ENCODE measurements at regions not wholly inside any gene's neighbourhood (a gene's known extent, or its start where the extent isn't known, plus 50 kb on each side); places are given as distances from the start of the nearest gene placed in this dataset.

- no peak for DNase-seq (ENCODE audit: low read depth, low spot score)
Measured at GRCh38 chr4:138935135-138935807, 80.3 kb upstream of the NOCT start.

DNA sequence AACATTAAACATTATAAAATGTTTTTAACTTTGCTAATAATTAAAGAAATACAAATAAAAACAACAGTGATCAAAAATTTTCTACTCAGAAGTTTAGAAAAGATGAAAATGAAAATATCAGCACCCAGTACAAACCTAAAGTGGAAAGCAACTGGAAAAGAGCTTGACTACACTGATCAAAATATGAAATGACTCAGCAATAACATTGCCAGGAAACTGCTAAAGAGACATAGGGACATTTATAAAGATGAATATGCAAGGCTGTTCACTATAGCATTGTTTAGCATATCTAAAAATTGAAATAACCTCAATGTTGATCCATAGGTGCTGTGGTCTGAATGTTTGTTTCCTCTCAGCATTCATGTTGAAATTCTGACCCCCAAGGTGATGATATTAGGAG is 88.5 kb upstream of the NOCT start:
- no peak overlapping the region for H3K27ac ChIP-seq
- no peak for DNase-seq (ENCODE audit: low read depth, low spot score)

More at GRCh38 chr4:138935135-138935807, 80.3 kb upstream of the NOCT start:
- no peak overlapping the region for H3K27ac ChIP-seq

DNA sequence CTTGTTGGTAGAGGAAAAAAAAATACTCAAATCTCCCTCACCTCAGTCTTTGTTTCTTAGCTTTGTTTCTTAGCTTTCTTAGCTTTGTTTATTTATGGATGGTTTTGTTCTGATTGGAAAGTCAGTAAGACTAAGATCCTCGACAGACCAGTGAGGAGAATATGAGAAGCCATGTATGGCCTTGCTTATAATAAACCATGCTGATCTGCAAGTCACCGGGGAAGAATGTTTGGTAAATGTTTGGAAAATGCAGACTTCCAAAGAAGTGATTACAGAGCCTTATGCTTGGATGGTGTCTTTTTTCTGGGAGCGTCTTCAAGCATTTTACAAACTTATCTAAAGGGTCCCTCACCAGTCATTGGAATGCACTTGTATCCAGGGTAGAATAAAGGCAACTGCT is 90.1 kb upstream of the NOCT start:
- no peak overlapping the region for H3K27ac ChIP-seq

GRCh38 chr4:138919094-138919936 is 96.3 kb upstream of the NOCT start:
- no peak for DNase-seq (ENCODE audit: low read depth, low spot score)
- H3K27ac ChIP-seq = no peak overlapping the region

More for the DNA sequence above, 90.1 kb upstream of the NOCT start:
- DNase-seq (ENCODE audit: low read depth, low spot score) = no peak

DNA sequence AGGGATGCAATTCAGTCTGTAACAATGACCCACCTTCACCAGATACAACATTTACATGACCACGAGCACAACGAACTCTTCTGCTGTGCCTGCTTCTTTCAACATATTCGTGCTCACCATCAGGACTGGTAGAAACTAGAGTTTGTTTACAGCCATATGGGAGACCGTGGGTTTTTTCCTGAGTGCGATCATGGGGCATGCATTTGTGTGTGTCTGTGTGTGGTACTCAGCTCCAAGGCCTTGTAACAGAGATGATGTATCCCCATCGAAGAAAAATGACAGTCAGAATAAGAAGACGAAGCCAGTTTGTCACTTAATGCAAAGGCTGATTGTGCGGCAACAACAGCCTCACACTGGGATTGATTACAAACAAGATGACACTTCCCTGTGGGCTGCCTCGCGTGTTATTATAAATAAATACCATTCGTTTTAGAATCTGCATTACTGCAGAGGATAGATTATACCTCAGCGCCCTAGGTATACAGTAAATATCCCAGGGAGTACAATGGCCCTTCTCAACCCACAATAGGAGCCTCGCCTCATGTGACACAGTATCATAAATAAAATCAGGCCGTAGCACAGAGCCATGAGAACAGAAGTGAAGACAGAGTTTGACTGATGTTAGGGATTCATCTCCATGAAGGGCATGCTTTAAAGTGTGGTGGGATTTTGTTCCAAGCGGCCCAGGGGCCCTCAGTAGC is 97.3 kb upstream of the NOCT start:
- DNase-seq (ENCODE audit: low read depth, low spot score) = no peak
- H3K27ac ChIP-seq = no peak overlapping the region

DNA sequence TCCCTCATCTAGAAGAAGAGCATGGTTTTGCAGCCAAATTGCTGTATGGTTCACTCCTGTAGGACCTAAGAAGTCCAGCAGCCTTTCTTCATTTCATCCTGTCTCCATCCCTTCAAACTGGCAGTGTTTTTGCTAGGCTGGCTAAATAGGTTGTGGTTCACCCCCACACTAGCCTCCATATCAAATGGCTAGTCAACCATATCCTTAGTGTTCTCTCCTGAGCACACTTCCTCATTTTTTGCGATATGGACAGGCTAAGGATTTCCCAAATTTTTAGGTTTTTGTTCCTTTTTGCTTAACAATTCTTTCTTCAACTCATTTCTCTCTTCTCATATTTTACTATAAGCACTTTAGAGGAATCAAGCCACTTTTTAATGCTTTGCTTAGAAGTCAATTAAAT is 98.8 kb upstream of the NOCT start:
- H3K27ac ChIP-seq = no peak overlapping the region
- DNase-seq (ENCODE audit: low read depth, low spot score) = no peak

DNA sequence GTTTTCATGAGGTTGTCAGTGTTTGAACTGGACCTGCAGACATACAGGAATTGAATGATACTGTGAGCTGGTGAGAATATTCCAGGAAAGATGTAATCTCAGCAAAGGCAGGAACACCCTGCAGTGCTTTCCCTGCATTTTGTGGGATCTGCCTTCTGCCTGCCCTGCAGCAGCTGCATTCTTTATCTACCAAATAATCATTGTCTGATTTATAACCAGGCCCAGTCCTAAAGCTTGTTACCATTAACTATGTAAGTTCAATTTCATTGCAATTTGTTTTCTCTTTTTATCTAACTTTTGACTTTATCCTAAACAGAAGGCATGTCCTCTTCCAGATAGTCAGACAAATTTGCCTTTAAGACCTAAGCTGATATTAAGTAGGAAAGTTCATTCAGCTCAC is 99.8 kb upstream of the NOCT start:
- no peak for DNase-seq (ENCODE audit: low read depth, low spot score)
- no peak overlapping the region for H3K27ac ChIP-seq

- no peak overlapping the region for H3K27ac ChIP-seq
- DNase-seq (ENCODE audit: low read depth, low spot score) = no peak
Measured at GRCh38 chr4:138912704-138913340, 102.8 kb upstream of the NOCT start.

GRCh38 chr4:138911909-138912703 is 103.5 kb upstream of the NOCT start:
- no peak overlapping the region for H3K27ac ChIP-seq
- DNase-seq (ENCODE audit: low read depth, low spot score) = no peak

- H3K27ac ChIP-seq = peak overlapping the region; percentile 56
- peak; percentile 79 for DNase-seq (ENCODE audit: low read depth, low spot score)
Measured at GRCh38 chr4:138910914-138911336, 104.7 kb upstream of the NOCT start.

DNA sequence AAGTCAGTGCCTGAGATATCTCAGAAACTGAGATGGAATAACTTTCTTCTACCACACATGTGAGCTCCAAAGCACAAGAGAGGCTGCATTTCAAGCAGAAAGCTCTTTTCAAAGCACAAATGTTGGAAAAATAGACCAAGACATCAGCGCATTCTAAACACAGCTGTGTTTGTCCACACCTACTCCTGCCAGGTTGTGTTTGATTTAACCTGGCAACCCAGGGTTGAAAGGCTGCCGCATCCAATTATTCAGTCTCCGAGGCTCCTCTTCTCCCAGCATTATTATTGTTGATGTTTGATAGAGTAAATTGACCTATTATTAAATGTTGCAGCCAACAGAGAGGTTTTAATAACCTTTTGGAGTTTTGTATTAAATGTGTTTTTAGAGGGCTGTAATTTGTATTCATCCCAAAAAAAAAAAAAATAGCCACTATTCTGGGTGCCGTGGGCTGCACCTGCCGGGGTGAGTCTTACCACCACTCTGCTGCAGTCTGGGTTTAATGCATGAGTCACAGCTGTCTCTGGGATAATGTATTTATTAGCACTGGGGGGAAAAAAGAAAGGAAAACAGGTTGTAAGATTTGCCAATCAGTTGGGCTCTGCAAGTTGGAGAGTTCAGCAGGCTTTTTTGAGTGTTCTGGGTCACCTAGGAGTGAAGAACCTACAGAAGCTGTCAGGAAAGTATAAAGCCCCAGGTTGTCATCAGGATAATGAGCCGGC is 105.2 kb upstream of the NOCT start:
- DNase-seq (ENCODE audit: low read depth, low spot score) = peak; percentile 43
- peak overlapping the region; percentile 56 for H3K27ac ChIP-seq

GRCh38 chr4:138909587-138909986 is 106.0 kb upstream of the NOCT start:
- H3K27ac ChIP-seq = no peak overlapping the region
- no peak for DNase-seq (ENCODE audit: low read depth, low spot score)

DNA sequence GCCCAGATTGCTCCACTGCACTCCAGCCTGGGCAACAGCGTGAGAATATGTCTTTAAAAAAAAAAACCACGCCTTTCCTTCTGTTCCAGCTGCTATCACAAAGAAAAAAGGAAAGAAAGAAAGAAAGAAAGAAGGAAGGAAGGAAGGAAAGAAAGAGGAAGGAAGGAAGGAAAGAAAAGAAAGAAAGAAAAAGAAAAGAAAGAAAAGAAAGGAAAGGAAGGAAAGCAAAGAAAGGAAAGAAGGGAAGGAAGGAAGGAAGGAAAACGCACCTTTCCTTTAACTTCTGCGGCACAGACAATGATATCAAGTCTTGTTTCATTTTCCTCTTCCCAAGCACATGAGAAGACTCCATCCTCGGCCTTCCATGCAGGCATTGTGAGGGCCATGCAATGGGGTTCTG is 107.4 kb upstream of the NOCT start:
- DNase-seq (ENCODE audit: low read depth, low spot score) = no peak
- H3K27ac ChIP-seq = no peak overlapping the region

DNA sequence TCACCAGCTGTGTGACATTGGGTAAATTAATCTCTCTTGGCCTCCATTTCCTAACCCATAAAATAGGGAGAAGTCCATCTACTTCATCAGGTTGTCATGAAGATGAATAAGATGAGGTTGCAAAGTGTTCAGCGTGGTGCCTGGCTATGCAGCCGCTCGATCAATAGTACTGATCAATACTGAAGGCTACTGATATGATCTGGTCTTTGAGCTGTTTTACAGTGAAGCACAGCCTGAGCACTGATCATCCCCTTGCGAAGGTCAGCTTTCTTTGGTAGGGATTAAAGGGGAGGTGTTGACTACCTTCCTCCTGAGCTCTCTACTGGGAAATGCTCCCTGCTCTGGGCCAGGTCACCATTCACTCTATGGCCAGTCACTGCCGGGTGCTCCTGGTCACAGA is 108.4 kb upstream of the NOCT start:
- DNase-seq (ENCODE audit: low read depth, low spot score) = no peak

GRCh38 chr4:138904793-138905192 is 110.8 kb upstream of the NOCT start:
- no peak for DNase-seq (ENCODE audit: low read depth, low spot score)

More for the DNA sequence above, 108.4 kb upstream of the NOCT start:
- no peak overlapping the region for H3K27ac ChIP-seq

GRCh38 chr4:138903185-138903584 is 112.4 kb upstream of the NOCT start:
- no peak for DNase-seq (ENCODE audit: low read depth, low spot score)
- H3K27ac ChIP-seq = no peak overlapping the region

More at GRCh38 chr4:138904793-138905192, 110.8 kb upstream of the NOCT start:
- no peak overlapping the region for H3K27ac ChIP-seq

- no peak for DNase-seq (ENCODE audit: low read depth, low spot score)
- H3K27ac ChIP-seq = no peak overlapping the region
Measured at GRCh38 chr4:138902705-138903104, 112.9 kb upstream of the NOCT start.

DNA sequence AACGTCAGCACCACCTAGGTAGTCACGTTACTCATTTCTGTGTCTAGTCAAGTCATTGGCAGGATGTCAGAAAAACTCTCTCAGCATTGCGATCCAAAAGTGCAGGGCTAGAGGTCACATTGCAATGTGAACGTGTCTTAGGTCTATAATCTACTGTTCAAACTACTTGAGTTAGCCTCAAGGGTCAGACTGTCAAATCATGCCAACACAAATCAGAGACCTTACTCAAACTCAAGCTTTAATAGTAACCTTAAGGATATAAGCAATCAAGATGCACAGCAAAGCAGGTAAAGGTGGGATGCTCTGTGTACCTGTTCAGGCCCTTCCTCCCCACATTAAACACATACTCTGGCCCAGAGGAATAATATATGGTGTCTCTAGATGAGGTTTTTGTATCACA is 114.4 kb upstream of the NOCT start:
- no peak overlapping the region for H3K27ac ChIP-seq
- no peak for DNase-seq (ENCODE audit: low read depth, low spot score)

DNA sequence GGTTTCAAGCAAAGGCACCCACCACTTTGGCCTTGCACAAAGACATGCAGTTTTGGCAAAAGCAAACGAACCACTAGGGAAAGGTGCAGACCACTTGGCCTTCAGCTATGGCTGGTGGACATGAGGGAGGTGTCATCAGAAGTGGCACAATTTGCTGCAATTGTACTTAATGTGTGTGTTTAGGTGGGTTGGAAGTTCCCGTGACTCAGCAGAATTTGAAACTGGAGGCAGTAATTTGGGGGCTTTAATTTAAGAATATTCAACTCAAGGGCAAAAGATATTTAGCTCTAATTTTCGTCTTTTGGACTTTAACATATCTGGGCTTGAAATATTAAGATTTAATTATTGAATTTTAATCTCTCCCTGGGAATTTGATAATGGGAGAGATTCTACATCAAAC is 115.6 kb upstream of the NOCT start:
- no peak for DNase-seq (ENCODE audit: low read depth, low spot score)

More for the DNA sequence above, 115.6 kb upstream of the NOCT start:
- no peak overlapping the region for H3K27ac ChIP-seq
